Testis (tissue), 2 donors: ENCODE measurements at regions not wholly inside any gene's neighbourhood (a gene's known extent, or its start where the extent isn't known, plus 50 kb on each side); places are given as distances from the start of the nearest gene placed in this dataset.
"Not testable (repeated sequence)": the region's sequence is repeated elsewhere in the genome, so short reads cannot be mapped to it uniquely, and the experiment has no call there.

ENCODE experiments used
- DNase-seq: peaks from one replicate; pipeline ENCODE4 v3.0.0-alpha.2; 2019
- H3K27ac ChIP-seq, 2 donors: fragments of 200-600 bp; sonication (generic); one replicate each; pipeline ENCODE4 v1.5.1; 2019
- H3K27me3 ChIP-seq: fragments of 200-600 bp; sonication (generic); one replicate; pipeline ENCODE4 v1.5.1; 2019
- H3K36me3 ChIP-seq: fragments of 200-600 bp; sonication (generic); one replicate; pipeline ENCODE4 v1.5.1; 2017; ENCODE audit warnings: low read depth; ENCODE audit errors: missing control alignments
- H3K4me1 ChIP-seq: fragments of 200-600 bp; sonication (generic); one replicate; pipeline ENCODE4 v1.5.1; 2019
- H3K4me3 ChIP-seq, 2 donors: fragments of 200-600 bp; sonication (generic); one replicate each; pipeline ENCODE4 v1.5.1; 2017 to 2019
- H3K9me3 ChIP-seq: fragments of 200-600 bp; sonication (generic); one replicate; pipeline ENCODE4 v1.5.1; 2017
- POLR2A ChIP-seq: fragments of 450-650 bp; IDR thresholded peaks from one replicate; pipeline ENCODE4 v1.6.1; 2017; ENCODE audit warnings: antibody characterized with exemption, mild to moderate bottlenecking, moderate library complexity
- WGBS, 2 donors: methylation state at CpG; one replicate each; pipeline ENCODE4 v1.1.5; 2018; 5-methylcytosine and 5-hydroxymethylcytosine counted together
- intact Hi-C: fragments of 100-400 bp; cut with DNase I; formaldehyde crosslinking; loops from one replicate; pipeline ENCODE4 v1.15.1; 2023; ENCODE audit warnings: low total_unique reads
- TF ChIP-seq, protein P1 (sequence below), 3 experiments: fragments of 450-650 bp in 2 of 3; fragments of 200-600 bp in 1 of 3; sonication (generic) in 1 of 3; IDR thresholded peaks; one replicate each; pipeline ENCODE4 v1.5.1; 2016 to 2019; ENCODE audit warnings: antibody characterized with exemption in 3 of 3, mild to moderate bottlenecking in 2 of 3, moderate library complexity in 1 of 3

DNA sequence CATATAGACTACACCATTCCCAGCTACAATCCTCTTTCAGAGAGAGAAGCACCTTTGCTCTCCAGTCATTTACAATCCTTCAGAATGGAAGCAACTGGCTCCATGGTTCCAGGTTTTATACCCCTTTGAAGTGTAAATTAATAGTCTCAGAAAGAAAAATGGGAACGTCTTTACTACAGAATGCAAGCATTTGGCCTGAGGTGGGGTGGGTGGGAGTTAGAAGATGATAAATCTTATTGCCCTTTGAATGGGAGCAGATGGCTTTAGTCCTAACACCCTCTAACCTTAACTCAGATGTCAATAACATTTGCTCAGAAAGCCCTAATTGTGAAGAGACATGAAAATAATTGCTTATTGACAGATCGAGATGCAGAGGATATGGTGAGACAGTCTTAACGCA lies 84.2 kb upstream of the KCNMA1 start:
- Histone ChIP-seq H3K4me3 (no peak overlapping the region), H3K9me3 (no peaks in the 10 kb centered on the region), H3K27ac (no peak overlapping the region), H3K27me3 (no peaks in the 10 kb centered on the region), H3K36me3 (no peaks in the 10 kb centered on the region), H3K4me1 (no peaks in the 10 kb centered on the region)
- intact Hi-C loops = no loop called here
- no peak for TF ChIP-seq POLR2A
- TF ChIP-seq, protein P1, sequence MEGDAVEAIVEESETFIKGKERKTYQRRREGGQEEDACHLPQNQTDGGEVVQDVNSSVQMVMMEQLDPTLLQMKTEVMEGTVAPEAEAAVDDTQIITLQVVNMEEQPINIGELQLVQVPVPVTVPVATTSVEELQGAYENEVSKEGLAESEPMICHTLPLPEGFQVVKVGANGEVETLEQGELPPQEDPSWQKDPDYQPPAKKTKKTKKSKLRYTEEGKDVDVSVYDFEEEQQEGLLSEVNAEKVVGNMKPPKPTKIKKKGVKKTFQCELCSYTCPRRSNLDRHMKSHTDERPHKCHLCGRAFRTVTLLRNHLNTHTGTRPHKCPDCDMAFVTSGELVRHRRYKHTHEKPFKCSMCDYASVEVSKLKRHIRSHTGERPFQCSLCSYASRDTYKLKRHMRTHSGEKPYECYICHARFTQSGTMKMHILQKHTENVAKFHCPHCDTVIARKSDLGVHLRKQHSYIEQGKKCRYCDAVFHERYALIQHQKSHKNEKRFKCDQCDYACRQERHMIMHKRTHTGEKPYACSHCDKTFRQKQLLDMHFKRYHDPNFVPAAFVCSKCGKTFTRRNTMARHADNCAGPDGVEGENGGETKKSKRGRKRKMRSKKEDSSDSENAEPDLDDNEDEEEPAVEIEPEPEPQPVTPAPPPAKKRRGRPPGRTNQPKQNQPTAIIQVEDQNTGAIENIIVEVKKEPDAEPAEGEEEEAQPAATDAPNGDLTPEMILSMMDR (IDR thresholded peaks at IDR 0.05) = no peak
- 88 to 93% methylated on average over 3 of the region's 3 CpGs for WGBS, 2 donors
- DNase-seq = no peak

DNA sequence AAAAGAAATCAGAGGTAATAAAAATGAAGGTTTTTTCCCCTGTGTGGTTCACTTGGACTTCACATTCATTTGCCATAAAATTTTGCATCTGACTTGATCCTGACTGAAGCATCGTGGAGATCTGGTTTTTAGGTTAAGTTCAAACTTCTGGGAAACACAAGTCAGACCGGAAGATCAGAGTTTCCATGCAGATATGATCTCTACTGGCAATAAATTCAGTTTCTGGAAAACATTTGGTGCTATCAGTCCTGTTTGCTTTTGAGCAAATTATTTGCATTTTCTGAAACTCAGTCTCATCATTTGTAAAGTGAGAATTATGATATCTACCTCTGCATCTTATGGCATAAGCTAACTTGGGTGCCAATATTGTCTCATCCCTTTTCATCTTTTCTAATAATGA lies 81.3 kb upstream of the KCNMA1 start:
- WGBS, 2 donors = 71 to 83% methylated on average over 2 of the region's 2 CpGs
- DNase-seq = no peak
- no peaks in the 10 kb centered on the region for H3K27me3 ChIP-seq
- H3K36me3 ChIP-seq = no peaks in the 10 kb centered on the region
- no peaks in the 10 kb centered on the region for H3K9me3 ChIP-seq
- no peak overlapping the region for H3K27ac ChIP-seq
- H3K4me3 ChIP-seq = no peak overlapping the region
- H3K4me1 ChIP-seq = no peaks in the 10 kb centered on the region
- intact Hi-C loops = no loop called here
- TF ChIP-seq, protein P1 (IDR thresholded peaks at IDR 0.05) = no peak
- no peak for TF ChIP-seq POLR2A

DNA sequence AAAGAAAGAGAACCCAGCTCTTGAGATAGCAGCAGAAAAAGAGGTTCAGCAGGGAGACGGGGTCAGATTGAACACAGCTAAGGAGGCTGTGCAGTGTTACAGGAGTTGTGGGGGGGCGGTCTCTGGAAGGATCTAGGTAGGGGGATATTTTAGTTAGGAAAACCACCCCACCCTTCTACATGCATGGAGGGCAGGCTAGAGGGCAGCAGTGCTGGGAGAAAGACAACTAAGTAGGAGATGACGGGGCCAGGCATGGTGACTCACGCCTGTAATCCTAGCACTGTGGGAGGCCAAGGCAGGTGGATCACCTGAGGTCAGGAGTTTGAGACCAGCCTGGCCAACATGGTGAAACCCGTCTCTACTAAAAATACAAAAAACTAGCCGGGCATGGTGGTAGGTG lies 80.7 kb upstream of the KCNMA1 start:
- DNase-seq, H3K27ac ChIP-seq, H3K4me1 ChIP-seq, H3K36me3 ChIP-seq, H3K4me3 ChIP-seq, intact Hi-C loops, H3K27me3 ChIP-seq, H3K9me3 ChIP-seq: not testable (repeated sequence)
- 86 to 94% methylated on average over 6 of the region's 6 CpGs for WGBS, 2 donors

DNA sequence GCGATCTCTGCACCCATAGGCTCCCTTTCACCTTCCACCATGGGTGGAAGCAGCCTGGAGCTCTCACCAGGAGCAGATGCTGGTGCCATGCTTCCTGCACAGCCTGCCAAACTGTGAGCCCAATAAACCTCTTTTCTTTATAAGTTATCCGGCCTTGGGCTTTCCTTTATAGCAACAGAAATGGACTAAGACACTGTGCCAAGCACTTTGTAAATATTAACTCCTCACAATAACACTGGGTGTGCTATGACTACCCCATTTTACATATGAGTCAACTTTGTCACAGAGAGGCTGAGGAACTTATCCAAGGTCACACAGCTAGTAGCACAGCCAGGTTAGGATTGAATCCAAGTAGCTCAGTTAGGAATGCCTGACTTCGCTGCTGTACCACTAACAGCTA lies 79.7 kb upstream of the KCNMA1 start:
- Histone ChIP-seq H3K9me3 (no peaks in the 10 kb centered on the region), H3K27me3 (no peaks in the 10 kb centered on the region), H3K36me3 (no peaks in the 10 kb centered on the region), H3K27ac (no peak overlapping the region), H3K4me3 (no peak overlapping the region), H3K4me1 (no peaks in the 10 kb centered on the region)
- intact Hi-C loops = no loop called here
- TF ChIP-seq POLR2A = no peak
- TF ChIP-seq, protein P1 (IDR thresholded peaks at IDR 0.05) = no peak
- WGBS, 2 donors = 66 to 80% methylated on average over 3 of the region's 3 CpGs
- DNase-seq = no peak

DNA sequence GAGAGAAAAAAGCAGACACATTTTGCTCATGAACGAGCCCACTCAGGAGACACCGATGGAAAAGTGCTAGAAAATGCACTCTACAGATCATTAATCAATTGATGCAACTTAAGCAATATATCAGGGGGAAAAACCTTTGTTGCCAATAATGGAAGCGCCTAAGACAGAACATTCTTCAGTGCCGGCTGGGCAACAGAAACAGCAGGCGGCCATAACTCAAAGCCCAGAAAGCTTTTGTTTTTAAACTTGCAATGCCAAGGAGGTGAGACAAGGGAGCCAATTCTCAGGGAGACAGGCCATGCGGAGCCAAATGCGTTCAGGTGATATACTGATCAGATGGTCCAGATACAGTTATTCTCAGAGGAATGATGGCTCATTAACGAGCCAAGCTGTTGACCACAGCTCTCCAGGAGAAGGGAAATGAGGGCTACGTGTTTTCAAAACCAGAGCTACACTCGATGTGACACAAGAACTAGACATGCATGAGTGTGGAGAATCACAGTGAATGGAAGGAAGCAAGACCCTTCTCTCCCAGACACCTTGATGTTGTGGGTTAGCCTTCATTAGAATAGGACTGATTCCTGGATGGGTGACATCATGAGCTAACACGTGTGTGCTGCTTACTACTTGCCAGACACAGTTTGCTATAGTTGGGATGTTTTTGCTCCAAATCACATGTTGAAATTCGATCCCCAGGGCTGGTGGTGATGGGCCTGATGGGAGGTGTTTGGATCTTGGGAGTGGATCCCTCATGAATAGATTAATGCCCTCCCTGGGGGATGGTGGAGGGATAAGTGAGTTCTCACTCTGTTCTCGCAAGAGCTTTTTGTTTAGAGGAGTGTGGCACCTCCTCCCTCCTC lies 79.1 kb upstream of the KCNMA1 start:
- no peaks in the 10 kb centered on the region for H3K36me3 ChIP-seq
- 63 to 65% methylated on average over 11 to 13 of the region's 13 CpGs for WGBS, 2 donors

More for the DNA sequence above, 79.1 kb upstream of the KCNMA1 start:
- DNase-seq = no peak
- no peaks in the 10 kb centered on the region for H3K27me3 ChIP-seq
- TF ChIP-seq, protein P1 (IDR thresholded peaks at IDR 0.05) = no peak
- no peak for TF ChIP-seq POLR2A
- H3K27ac ChIP-seq = no peak overlapping the region
- intact Hi-C loops = no loop called here
- peaks cover under 1% of the 10 kb centered on the region for H3K4me1 ChIP-seq
- H3K4me3 ChIP-seq = no peak overlapping the region
- H3K9me3 ChIP-seq = no peaks in the 10 kb centered on the region
